Hematopoietic multipotent progenitor cell treated with erythropoietin and hydrocortisone succinate and interleukin-3 and kit ligand, for 6 days (in vitro differentiated cells): ENCODE measurements at regions not wholly inside any gene's neighbourhood (a gene's known extent, or its start where the extent isn't known, plus 50 kb on each side); places are given as distances from the start of the nearest gene placed in this dataset.

ENCODE experiments used
- DNase-seq: peaks from one replicate; pipeline ENCODE4 v3.0.0-alpha.2; 2015

GRCh38 chr3:29067007-29067406 lies 213.9 kb upstream of the RBMS3 start:
- DNase-seq = no peak

- no peak for DNase-seq
Measured at GRCh38 chr3:29070959-29071634, 209.8 kb upstream of the RBMS3 start.

GRCh38 chr3:29072611-29073010 lies 208.3 kb upstream of the RBMS3 start:
- no peak for DNase-seq

DNA sequence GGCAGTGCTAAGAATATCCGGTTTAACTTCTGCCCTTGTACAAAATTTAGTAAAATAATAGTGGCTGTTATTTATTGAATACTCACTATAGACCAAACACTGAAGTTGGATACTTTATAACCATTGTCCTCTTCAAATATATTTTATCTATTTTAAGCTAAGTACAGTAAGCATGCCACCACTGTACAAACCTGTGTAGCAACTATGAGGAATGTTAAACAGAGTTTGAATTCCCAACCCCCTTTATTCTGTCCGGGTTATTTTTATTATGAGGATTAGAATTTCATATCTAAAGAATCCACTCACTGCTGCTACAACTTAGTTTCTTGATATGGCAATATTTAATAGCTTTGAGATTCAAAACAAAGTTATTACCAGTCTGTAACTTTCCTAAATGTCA lies 203.5 kb upstream of the RBMS3 start:
- DNase-seq = no peak

DNA sequence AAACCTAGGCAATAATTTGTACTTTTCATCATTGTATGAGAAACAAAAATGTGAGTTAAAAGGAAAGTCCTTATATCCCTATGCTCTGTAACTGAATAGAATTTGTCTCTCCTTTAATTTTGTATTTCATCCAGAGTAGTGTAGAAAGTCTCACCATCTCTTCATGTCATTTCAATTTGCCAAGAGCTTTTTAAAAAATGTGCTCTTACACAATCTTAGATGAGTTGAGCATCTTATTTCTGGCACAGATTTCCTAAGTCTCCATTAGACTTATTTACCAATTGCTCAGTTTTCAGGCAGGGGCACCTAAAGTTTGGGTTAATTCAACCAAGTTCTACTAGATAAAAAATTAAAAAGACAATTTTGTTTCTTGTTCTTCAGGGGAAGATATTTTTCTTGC lies 201.5 kb upstream of the RBMS3 start:
- no peak for DNase-seq

DNA sequence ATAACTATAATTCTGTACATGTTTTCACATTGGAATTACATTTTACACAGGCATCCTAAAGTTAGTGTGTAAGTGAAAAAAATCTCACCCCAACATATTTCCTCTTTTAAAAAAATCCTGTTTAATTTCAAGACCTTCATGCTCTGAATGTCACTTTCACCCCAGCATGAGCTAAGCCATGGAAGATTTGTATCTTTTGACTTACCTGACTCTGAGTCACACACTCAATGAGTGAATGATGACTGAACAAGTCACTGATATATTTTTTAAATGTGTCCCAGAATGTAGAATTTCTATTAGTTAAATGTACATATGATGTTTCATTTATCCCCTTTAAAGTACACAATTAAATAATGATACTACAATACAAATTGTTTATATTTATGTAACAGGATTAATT lies 199.9 kb upstream of the RBMS3 start:
- DNase-seq = no peak

GRCh38 chr3:29083081-29083480 lies 197.8 kb upstream of the RBMS3 start:
- no peak for DNase-seq

- no peak for DNase-seq
Measured at GRCh38 chr3:29083676-29084075, 197.2 kb upstream of the RBMS3 start.

DNA sequence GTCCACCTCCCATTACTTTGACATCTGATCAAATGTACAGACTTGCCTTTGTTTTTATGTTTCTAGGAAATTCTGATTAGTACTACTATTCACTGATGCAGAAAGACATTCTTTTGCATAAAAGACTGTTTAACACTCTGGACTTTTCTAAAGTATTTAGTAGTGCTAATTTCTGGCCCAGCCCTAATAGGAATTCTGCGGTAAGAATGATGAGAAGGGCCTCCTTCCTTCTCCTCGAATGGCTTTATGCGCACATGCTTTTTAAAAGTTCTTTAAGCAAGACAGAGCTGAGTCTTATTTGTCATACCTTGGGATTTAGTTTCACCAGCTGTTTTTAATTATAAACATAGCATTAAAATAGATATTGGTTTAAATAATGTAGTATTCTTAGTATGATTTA lies 192.3 kb upstream of the RBMS3 start:
- no peak for DNase-seq

GRCh38 chr3:29090912-29091597 lies 189.8 kb upstream of the RBMS3 start:
- DNase-seq = no peak

DNA sequence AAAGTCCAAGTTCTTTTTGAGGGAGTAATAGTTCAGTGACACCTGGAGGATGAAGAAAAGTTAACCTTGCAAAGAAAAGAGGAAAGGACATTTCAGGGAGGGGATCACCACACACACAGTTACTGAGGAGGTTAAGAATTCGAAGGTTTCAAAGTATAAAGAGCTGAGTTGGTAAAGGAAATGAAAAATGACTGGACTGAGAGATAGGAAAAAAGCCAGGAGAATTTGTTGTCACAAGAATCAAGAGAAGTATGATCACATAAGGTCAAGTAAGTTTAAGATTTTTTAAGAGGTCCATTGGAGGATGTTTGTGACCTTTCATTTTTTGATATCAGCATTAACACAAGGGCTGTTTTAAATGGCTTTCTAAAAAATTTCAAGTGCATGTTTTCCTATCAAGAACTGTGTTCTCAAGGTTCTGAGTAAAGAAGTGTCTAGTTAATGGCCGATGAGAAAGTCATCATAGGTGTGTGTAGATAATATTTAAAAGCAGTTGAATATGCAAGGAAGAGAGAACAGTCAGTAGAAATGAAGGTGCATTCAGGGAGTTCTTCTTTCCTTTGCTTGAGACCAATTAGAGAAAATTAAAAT lies 189.2 kb upstream of the RBMS3 start:
- DNase-seq = no peak

DNA sequence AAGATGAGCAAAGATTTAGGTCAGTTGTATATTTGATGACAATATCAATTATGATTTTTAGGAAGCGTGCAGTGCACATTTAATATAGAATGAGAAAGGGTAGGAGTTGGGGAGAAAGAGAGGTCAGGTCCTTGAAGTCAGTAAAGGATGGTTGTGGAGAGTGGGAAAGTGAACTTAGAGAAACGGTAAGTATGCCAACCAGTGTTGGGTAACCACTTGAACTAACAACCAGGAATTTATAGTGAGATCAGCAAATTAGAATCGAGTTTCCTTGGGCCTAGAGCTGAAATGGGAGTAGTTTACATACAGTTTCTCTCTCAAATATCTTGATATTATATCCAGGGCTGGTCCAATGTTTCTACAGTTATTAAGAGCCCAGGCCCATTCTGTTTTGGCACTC lies 188.5 kb upstream of the RBMS3 start:
- no peak for DNase-seq

- DNase-seq = no peak
Measured at GRCh38 chr3:29099296-29099695, 181.6 kb upstream of the RBMS3 start.

DNA sequence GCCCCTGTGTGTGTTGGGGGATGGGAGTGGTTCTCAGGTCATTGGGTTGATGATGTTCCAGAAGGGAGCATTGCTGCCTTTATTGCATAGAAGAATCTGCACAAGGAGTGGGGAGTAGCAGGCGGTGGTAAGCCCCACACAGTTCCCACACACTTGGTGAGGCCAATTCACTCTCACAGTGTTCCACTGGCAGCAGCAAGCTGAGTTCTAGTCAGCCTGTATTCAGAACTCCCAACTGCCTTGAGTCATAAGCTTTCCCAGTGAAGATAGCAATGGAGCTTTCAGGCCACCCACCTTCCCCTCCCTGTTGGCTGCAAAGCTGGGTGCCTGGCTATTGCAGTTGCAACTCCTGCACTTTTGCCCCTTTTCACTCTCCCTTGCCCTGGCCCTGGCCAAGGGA lies 181.1 kb upstream of the RBMS3 start:
- DNase-seq = no peak

- DNase-seq = no peak
Measured at GRCh38 chr3:29100292-29100691, 180.6 kb upstream of the RBMS3 start.

GRCh38 chr3:29128001-29128400 lies 152.9 kb upstream of the RBMS3 start:
- DNase-seq = no peak

DNA sequence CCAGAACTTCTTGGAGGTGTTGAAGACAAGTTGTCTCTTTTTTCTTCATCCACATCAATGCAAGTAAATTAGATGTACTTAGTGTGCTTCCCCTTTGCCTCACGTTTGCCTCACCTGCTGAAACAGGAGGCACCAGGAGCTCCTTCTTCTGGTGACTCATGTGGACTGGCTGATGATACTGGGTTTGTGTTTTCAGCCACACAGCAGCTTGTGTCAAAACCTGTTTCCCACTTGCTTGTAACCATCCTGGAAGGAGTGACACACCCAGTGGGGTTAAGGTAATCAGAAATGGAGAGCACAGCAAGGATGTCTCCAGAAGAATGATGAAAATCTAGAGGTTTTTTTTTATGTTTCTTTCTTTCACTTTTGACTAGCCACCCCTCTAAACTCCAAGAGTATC lies 143.3 kb upstream of the RBMS3 start:
- DNase-seq = no peak

- DNase-seq = no peak
Measured at GRCh38 chr3:29138171-29138570, 142.7 kb upstream of the RBMS3 start.

GRCh38 chr3:29140666-29141065 lies 140.2 kb upstream of the RBMS3 start:
- no peak for DNase-seq

DNA sequence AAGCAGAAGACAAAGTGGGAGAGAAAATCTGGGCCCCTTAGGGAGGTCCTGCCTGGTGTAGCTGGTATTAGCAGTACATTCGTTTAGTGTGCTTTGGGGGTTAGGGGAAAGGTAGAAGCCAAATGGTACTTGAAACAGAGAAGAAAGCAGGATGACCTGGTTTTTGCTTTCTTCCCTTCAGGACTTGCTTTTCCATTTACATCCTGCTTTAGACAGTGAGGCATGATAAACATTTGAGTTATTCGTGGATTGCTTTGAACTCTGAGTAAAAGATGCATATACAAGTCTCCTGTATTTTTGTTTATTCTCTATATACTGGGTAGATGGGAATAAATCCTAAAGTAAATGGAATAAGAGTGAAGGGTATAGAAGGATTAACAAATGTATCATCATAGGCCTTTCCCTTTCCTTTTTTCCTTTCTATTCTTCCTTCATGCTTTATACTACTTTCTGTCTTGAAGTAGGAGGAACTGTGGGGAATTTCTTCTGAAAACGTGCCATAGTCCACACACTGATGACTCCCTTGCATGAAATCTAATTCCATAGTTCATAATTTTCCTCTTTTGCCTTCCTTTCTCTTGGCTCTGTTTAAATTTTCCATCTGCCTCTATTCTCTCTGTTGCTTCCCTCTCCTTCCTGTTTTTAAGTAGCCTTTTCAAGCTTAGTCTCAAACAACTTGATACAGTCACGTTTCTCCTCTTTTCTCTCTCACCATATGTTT lies 139.5 kb upstream of the RBMS3 start:
- no peak for DNase-seq

DNA sequence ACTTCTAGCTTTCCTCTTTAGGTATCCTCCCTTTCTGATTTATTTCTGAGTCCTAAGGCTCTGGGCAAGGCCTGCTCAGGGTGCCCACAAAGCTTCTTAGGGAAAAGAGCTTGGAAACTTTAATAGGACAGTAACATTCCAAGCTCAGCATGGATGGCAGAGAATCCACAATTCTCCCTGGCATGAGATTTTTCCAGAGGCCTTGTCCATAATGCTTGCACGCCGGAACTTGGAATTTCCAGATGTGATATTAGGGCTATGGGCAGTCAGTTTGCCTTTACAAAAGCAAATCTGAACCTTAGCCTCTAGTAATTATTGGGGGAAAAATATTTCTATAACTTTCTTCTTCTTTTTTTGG lies 139.0 kb upstream of the RBMS3 start:
- no peak for DNase-seq

DNA sequence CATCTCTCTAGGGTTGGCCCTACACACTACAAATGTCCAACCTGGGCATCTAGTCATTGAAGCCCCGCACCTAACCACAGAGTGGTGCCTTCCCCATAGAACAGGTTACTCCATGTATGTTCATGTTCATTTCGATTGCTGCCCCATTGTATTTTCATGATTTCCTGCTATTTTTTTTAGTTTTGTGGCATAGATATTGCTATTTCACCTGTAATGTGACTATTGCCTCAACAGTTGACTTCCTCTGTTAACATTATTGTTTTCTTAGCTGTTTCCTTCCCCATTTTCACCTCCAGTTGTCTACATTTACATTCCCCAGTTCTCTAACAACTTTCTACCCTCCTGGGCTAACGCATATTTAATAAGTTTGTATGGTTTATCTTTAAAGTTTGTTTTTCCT lies 137.7 kb upstream of the RBMS3 start:
- DNase-seq = no peak

- no peak for DNase-seq
Measured at GRCh38 chr3:29144361-29144760, 136.5 kb upstream of the RBMS3 start.

GRCh38 chr3:29144807-29145206 lies 136.1 kb upstream of the RBMS3 start:
- DNase-seq = no peak
